K562 (cell line): ENCODE measurements at regions not wholly inside any gene's neighbourhood (a gene's known extent, or its start where the extent isn't known, plus 50 kb on each side); places are given as distances from the start of the nearest gene placed in this dataset.

Experiments
- CBX2 ChIP-seq: fragments of 200-600 bp; sonication (generic); IDR thresholded peaks from one replicate; pipeline ENCODE4 v1.6.1; 2012; ENCODE audit warnings: mild to moderate bottlenecking, low read length, inconsistent platforms; ENCODE audit not compliant: insufficient read depth, poor library complexity, severe bottlenecking
- CHD2 ChIP-seq: IDR thresholded peaks from 2 replicates; pipeline ENCODE4 v1.6.1; 2011; ENCODE audit warnings: low read depth, low read length
- POLR2A ChIP-seq: fragments of 450-650 bp; conservative IDR thresholded peaks from 2 replicates; pipeline ENCODE4 v1.6.1; 2016
- USF2 ChIP-seq: sonication (generic); formaldehyde crosslinking; IDR thresholded peaks from 2 replicates; pipeline ENCODE4 v1.5.0; 2020; ENCODE audit warnings: missing genetic modification reagents

- TF ChIP-seq USF2 (CRISPR knock-in tag), result no peak
- no peak for TF ChIP-seq CHD2
- TF ChIP-seq POLR2A, result no peak
- no peak for TF ChIP-seq CBX2
These were observed 531.1 kb upstream of the SLIT2 start for GRCh38 chr4:19720610-19721009.
